ENCODE measurements at regions not wholly inside any gene's neighbourhood (a gene's known extent, or its start where the extent isn't known, plus 50 kb on each side); places are given as distances from the start of the nearest gene placed in this dataset.
"Not testable (repeated sequence)": the region's sequence is repeated elsewhere in the genome, so short reads cannot be mapped to it uniquely, and the experiment has no call there.

DNA sequence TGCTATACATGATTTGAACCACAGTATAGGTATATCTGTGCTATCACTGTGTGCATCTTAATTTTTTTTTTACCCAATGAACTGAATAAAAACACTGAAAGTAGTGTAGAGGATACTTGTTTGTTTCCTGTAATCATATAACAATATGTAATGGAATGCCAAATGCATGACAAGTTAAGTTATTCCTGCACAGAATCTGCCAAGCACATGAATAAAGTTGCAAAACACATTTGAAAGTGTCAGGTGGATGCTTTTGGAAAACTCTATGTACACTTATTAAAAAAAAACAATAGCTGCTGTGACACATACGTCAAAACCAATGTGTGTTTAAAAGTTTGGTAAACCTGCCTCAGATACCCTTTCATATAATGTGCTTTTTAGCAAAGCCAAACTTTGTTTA is 1638.1 kb upstream of the SEL1L start:
- no peak for DNase-seq (ENCODE audit: low read depth in 2 of 2)

DNA sequence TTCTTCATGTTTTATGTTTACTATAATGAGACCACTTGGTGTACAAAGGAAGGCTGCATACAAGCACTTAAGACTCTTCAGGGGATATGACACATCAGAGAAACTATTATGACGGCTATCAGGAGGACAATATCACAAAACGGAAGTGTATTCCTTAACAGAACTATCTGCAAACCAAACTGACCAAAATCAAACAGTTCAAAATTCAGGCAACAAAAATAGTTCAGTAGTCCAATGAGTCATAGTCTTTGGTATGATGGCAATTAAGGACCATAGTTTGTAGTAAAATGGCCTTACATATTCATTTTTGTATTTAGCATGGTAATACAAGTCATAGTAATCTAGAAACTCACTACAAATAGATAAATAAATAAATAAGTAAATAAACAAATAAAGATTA is 1638.7 kb upstream of the SEL1L start:
- DNase-seq (ENCODE audit: low read depth in 2 of 2): no peak

DNA sequence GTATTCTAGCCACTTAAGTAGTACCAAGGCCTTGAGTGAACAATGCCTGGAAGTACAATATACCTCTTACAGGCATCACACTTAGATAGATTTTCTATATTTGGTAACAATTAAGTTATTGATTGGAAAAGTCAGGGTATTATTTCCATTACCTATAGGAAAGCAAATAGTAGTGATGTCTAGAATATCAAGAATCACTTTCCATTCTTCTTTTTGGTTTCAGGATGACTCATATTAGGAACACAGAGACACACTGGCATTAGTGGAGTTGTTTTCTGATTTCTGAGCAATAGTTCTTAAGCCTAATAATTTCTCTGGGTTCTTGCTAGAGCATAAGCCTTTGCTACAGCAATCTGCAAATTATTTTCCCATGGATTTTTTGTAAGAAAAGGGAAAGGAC is 1640.0 kb upstream of the SEL1L start:
- no peak for DNase-seq (ENCODE audit: low read depth in 2 of 2)

DNA sequence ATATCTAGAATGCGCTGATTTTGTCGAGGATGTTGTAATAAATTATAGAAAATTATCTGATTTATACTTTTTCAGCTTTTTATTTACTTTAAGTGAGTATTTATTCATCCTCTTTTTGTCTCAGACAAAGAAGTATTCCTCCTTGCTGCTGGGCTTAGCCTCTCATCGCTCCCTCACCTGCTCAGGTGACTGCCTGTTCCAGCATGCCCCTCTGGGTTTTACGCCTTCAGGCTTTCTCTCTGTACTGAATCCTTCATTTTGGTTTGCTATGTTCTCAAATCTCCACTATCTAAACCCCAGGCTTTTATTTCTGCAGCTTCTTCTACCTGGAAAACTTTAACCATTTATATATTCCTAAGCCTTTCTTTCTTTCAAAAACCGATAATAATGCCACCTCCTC is 1650.9 kb upstream of the SEL1L start:
- DNase-seq (ENCODE audit: low read depth in 2 of 2): no peak

DNA sequence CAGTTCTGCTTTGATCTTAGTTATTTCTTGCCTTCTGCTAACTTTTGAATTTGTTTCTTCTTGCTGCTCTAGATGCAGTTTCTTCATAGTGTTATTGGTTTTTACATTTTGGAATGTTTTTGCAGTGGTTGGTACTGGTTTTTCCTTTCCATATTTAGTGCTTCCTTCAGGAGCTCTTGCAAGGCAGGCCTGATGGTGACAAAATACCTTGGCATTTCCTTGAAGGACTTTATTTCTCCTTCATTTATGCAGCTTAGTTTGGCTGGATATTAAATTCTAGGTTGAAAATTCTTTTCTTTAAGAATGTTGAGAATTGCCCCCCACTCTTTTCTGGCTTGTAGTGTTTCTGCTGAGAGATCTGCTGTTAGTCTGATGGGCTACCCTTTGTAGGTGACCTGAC is 1654.7 kb upstream of the SEL1L start:
- DNase-seq (ENCODE audit: low read depth in 2 of 2): not testable (repeated sequence)

DNA sequence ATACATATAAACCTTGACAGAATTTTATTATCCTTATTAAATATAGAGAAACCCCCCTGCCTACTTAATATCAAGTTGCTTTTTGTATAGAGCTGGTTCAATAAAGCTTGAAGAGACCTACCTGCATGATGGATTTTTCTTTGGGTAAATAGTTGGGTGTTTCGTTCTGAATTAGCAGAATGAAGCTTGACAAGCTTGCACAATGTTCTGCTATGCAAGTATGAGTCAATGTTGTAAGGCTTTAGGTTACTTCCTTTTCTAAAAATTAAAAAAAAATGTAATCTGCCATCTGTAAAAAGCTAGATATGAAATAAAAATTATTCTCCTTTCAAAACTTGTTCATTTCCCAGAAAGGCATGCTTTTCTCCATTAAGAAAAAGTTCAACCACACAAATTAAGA is 1662.6 kb upstream of the SEL1L start:
- DNase-seq (ENCODE audit: low read depth in 2 of 2): no peak

DNA sequence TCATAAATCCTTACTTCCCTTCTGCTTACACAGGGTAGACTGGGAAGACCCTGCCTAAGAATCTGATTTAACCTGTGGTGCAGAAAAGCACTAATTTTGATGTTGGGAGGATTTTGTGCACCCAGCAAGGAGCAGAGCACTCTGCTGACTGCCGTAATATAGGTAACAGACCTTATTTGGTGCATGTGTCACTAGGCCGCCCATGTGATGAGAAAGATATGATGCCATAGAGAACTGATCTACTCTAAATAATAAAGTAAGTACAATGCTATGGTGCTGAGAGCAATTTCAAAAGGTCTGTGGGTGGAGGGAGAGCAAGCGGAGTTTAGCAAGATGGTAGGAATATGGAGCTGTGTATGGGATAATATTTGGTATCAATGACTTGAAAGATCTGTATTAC is 1663.6 kb upstream of the SEL1L start:
- no peak for DNase-seq (ENCODE audit: low read depth in 2 of 2)

DNA sequence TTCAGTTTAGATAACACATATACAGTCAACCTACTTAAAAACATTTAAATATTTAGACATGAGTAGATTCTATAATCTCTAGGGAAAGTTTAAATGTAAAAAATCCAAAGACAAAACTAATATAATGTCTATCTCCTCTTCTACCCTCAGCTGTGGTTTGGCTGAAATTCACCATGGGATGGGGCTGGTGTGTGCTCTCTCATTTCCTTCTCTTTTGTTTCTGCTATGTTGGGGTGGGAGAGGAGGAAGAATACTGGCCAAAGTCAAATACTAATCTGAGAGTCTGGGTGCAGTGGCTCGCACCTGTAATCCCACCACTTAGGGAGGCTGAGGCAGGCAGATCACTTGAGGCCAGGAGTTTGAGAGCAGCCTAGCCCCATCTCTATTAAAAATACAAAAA is 1673.9 kb upstream of the SEL1L start:
- no peak for DNase-seq (ENCODE audit: low read depth in 2 of 2)

DNA sequence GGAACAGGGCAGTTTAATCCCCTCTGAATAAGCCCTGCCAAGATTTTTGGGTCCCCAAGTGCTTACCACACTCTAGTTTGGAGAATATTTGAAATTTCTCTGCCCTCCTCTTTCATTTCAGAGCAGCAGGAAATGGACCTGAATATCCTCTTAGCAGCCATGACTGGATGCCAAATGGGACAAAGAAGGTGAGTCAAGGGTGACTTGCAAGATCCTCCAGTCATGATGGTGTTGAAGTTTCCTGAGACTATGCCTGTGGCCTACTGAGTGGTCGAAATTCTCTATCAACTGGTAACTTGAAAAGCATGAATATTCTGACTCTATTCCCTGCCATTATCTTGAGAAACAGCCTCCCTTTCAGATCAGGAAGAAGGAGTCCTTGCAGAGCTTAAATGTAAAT is 1674.7 kb upstream of the SEL1L start:
- DNase-seq (ENCODE audit: low read depth in 2 of 2): no peak

DNA sequence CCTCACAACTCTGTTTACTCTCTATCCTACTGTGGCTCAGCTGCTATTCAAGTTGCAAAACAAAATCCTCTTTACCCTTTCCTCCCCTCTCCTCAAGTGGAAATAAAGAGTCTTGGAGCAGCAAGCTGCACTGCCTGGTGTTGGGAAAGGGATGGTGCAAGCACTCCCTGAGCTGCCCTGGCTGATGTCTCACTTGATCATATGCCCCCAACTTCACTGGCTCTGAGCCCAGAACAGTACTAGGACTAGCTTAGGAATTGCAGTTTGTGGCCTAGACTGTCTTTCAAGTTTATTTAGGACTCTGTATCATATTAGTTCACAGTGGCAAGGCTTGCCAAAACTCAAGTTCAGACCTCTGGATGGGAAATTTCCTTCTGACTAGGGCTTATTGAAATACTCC is 1683.8 kb upstream of the SEL1L start:
- no peak for DNase-seq (ENCODE audit: low read depth in 2 of 2)

DNA sequence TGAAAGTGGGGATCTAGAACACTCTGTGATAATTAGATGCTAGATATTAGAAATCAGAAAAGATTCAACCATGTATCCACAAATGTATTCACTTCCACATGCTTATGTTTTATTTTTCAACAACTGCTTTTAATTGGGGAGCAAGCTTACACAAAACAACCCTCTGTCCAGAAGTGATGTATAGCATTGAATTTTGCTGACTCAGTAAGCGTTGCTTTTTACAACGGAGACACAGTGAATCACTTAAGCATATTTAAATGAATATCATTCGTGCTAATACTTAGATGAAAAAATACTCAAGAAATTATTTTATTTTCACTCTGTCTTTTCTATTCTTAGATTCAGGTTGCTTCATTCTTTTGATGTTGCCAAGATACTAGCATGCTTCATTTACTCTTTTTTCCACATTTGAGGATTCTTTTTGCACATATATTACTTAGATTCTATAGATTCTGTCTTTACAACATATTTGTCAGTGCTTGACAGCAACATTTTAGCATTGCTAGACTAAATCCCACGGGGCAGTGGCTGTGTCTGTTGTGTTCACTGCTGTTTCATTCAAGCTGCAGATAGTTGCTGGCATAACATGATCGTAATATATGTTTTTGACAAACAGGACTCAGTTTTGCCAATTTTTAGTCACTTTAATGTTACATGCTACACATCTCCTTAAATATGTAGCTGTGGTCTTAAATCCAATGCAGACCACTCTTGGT is 1714.4 kb upstream of the SEL1L start:
- DNase-seq (ENCODE audit: low read depth in 2 of 2): no peak

DNA sequence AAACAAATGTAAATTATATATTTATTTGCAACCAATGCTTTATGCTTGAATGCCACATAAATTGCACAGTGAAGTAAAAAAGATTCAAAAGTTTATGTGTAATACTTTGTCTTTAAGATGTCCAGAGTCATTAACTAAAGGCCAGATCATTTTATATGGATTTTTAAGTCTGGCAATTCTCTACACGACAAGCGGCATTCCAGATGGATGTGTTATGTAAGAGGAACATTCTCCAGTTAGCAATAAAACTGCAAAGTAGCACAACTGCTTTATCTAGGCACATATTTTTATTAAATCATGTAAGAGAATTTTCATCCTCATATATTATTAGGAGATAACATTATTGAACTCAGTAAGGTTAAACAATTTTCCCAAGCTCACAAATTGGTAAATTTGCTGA is 1717.7 kb upstream of the SEL1L start:
- no peak for DNase-seq (ENCODE audit: low read depth in 2 of 2)

DNA sequence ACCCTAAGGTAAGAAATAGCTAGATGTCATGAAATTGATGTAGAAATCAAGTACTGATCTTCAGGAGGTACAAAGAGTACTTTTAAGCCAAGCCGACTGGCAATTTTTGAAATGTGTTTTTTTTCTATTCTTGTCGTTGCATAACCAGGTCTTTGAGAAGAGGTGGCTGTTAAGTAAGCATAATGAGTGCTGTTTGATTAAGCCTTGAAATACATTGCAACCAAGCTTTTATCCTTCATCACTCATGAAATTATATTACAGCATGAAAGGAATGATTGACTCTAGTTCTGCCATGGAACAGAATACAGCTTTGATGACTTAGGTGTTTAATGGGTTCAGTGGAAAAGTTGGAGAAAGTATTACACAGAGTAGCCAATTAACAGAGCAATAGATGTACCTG is 1720.2 kb upstream of the SEL1L start:
- no peak for DNase-seq (ENCODE audit: low read depth in 2 of 2)

DNA sequence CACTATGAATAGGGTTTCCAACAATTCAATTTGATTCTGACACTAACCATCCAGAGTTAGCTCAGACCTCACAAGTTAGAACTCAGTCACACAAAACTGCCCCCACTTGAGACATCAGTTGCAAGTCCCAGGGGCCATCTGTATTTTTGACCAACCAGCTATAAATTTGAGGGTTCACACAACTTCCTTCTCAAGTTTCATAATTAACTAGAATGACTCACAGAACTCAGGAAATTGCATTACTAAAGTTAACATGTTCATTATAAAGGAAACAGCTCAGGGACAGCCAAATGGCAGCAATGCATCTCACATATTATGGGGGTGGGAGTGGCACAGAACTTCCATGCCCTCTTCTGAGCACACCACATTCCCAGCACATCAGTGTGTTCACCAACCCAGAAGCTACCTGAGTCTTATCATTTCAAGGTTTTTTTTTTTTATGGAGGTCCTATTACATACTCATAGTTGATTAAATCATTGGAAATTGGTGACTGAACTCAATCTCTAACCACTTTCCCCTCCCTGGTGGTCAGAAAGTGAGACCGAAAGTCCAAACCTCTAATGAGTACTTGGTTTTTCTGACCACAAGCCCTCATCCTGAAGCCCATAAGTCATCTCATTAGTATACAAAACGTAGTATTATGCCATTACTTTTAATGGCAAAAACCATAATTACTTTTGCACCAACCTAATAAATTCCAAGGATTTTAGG is 1721.5 kb upstream of the SEL1L start:
- no peak for DNase-seq (ENCODE audit: low read depth in 2 of 2)

DNA sequence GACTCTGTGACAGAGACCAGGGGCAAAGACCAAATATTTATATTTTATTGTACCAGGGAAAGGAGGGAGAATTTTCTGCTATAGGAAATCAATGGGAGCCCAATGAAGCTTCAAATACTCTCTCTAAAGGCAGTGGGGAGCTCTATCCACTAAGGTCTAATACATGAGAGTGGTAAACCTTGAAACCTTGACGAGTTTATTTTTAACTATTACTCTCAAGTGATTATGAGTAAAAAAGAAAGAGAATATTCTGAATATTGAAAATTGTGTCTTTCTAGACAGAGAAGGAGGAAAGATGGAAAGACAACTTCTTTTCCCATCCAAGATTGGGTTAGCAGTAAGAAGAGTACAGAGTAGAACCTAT is 1722.1 kb upstream of the SEL1L start:
- DNase-seq (ENCODE audit: low read depth in 2 of 2): no peak

DNA sequence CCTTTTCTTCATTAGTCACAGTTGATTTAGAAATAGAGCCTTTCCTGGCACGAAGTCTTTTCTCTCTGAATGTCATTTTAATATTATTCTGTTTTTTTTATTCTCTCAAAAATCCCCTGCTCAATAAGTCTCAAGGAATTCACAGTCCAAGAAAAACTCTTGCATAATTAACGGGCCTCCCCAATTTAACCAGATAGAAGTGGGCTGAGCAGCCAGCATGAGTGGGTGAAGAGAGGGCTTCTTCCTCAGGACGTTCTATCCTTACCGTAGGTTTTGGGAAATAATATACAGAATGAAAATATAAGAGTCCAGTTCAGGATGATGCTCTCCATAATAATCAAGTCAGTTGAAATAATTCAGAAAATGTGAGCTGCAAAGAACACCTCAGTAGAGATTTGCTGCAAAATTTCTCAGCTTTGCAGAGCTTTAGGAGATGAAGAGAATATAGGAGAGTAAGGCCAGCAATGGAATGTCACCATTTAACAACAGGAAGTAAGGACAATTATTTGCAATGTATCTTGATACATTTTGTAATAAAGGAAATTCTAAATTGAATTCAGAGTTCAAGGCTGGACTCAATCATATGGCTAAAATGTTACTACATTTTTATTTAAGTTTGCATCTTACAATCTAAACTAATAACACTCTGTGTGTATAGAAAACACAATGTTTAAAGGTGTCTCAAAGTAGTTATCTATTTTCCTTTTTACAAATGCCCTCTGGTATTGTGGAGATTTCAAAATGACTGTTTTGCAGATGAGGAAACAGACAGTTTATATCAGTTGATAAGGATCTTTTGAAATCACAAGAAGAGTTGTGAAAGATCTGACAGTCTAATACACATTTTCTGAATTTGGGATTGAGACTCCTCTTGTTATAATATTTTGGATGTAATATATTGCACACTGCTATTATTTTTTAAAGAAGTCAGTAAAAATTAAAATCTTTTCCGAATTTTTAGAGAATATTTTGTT is 1724.1 kb upstream of the SEL1L start:
- DNase-seq (ENCODE audit: low read depth in 2 of 2): no peak

DNA sequence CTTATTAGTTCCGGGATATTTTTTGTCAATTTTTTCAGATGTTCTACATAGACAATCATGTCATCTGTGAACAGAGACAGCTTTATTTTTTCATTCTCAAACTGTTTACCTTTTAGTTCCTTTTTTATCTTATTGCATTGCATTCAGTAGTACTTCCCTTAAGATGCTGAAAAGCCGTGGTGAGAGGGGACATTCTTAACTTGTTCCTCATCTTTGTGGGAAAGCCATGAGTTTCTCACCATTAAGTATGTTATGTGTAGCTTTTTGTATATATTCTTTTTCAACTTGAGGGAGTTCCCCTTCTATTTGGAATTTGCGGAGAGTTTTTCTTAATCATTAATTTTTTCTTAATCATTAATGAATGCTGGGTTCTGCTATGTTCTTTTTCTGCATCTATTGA is 1727.1 kb upstream of the SEL1L start:
- no peak for DNase-seq (ENCODE audit: low read depth in 2 of 2)

DNA sequence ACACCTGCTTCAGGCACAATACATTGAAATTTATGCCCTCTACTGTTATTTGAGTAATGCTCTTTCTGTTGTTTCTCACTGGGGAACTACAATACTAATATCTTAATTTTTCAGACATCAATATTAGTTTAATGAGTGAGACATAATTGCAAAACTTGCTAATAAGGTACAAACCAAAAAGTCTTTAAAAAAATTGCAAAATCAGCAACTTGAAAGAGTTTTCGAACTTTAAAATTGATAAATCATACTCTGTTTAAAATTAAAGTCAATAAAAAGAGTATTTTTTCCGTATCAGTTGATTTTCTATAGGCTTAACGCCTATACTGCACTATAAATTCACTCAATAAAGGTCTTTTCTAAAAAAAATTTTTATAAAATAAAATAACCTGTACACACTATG is 1735.9 kb upstream of the SEL1L start:
- DNase-seq (ENCODE audit: low read depth in 2 of 2): no peak

DNA sequence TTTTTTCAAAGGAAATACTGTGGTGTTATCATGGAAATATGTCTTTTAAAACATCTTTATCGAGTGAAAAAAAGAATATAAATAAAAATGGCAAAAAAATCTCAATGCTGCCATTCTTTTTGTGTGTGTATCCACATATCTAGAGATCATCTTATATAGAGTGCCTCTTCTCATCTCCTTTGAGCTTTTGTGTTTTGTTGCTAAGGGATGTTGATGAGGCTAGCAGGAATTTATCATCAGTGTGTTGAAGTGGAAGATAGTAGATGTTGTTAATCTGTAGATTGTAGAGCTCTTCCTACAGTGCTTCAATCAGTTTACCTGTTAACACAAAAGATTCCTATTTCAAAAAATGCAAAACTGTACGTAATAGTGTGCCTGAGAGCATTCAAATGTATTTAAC is 1738.0 kb upstream of the SEL1L start:
- no peak for DNase-seq (ENCODE audit: low read depth in 2 of 2)

DNA sequence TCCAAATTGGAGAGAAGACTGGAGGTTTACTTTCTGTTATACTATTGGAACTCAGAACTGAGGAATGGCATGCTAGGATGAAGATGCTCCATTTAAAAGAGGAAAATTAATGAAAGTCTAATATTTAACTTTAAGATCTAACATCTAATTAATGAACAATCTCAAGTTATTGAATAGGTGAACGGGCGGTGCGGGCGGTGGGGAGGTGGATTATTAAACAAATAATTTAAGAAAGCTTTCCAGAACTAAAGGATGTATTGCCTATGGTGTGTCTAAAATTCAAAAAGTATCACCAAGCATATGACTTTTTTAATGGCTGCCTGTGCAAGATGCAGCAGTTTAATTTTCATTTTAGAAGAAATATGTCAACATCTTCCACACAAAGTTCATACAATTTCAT is 1747.1 kb upstream of the SEL1L start:
- DNase-seq (ENCODE audit: low read depth in 2 of 2): no peak

DNA sequence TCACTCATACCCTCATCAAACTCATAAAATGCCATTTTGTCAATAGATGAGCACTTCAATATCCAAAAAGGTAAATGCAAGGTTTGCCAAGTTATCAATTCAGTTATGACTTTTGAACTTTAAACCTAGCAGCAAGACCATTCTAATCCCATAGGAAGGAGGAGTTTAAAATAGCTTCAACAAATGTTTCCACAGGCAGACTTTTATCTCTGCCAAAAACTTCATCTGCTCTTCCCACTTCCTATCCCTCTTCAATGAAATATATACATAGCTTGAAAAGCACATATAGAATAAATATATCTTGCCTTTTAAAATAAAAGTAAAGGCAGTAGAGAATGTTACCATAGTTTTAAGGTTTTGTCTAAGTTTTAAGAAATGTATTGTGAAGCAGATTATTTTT is 1749.1 kb upstream of the SEL1L start:
- DNase-seq (ENCODE audit: low read depth in 2 of 2): no peak

DNA sequence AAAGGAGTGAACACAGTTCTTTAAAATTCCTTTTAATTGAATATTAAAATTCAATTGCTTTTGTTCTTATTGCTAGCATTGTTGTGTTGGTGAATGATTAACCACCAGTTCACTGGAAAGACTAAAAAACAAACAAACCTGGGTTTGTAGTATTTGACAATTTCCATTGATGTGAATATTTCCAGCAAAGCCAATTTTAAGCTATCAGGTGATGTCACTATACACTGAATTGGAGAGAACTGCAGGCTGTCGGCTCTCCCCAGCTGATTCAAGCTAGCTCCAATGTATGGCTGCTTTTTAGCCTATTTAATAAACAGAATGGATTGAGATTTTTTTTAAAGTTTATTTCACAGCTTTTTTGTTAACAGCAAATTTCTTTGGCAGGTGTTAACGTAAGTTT is 1753.6 kb upstream of the SEL1L start:
- no peak for DNase-seq (ENCODE audit: low read depth in 2 of 2)

DNA sequence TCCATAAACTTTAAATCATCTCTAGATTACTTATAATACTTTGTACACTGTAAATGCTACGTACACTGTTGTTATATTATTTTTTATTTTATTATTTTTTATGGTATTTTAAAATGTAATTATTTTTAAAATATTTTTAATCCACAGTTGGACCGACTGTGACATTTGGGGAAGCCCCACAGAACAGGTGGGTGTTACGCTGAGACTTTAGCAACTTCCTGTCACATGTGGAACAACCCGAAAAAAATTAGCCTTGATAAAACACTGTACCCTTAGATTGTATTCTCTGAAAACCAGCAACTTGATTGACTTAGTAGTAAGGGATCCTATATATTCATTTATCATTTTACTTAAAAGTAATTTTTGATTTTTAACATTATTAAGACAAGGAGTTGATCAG is 1755.7 kb upstream of the SEL1L start:
- no peak for DNase-seq (ENCODE audit: low read depth in 2 of 2)
